ENCODE measurements at regions not wholly inside any gene's neighbourhood (a gene's known extent, or its start where the extent isn't known, plus 50 kb on each side); places are given as distances from the start of the nearest gene placed in this dataset.

DNA sequence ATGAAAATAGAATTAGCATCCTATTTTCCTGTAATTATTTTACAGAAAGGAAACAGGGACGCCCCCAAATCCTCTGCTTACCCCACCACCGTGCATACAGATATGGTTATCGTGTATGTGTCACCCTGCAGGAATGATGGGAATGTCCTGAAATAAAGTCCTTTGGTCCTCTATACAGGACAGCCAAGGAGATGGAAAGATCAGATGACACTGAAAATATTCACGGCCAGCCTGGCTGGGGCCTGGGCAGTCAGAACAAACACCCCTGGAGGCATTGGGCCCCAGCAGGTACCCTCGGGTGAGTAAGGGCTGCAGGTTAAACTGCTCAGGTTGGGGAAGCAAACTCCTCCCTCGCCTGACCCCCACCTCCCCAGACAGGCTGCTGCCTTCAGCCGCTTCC lies 368.0 kb downstream of the FOXL1 start:
- TF ChIP-seq, protein P1, sequence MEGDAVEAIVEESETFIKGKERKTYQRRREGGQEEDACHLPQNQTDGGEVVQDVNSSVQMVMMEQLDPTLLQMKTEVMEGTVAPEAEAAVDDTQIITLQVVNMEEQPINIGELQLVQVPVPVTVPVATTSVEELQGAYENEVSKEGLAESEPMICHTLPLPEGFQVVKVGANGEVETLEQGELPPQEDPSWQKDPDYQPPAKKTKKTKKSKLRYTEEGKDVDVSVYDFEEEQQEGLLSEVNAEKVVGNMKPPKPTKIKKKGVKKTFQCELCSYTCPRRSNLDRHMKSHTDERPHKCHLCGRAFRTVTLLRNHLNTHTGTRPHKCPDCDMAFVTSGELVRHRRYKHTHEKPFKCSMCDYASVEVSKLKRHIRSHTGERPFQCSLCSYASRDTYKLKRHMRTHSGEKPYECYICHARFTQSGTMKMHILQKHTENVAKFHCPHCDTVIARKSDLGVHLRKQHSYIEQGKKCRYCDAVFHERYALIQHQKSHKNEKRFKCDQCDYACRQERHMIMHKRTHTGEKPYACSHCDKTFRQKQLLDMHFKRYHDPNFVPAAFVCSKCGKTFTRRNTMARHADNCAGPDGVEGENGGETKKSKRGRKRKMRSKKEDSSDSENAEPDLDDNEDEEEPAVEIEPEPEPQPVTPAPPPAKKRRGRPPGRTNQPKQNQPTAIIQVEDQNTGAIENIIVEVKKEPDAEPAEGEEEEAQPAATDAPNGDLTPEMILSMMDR (conservative IDR thresholded peaks at IDR 0.05; ENCODE audit: low read depth, low read length): no peak
- DNase-seq (ENCODE audit: low read depth): no peak
- H3K4me3 ChIP-seq (ENCODE audit: low read depth, low read length): no peak overlapping the region

DNA sequence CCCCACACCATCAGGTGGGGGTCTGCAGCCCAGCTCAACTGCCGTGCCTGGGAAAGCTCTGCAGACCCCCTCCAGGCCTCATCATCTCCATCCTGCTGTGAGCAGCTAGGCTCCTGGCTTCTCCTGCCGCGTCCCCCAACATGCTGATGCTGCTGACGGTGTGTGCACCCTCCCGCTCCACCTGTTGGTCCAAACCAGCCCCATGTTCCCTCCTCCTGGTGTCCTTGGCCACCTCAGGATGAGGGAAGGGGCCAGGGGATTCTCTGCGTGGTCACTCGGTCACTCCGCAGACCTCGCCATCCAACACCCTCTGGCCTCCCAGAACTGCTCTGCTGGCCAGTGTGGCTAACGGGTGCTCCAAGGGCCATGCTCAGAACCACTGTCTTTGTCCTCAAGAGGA lies 368.6 kb downstream of the FOXL1 start:
- DNase-seq (ENCODE audit: low read depth): no peak
- TF ChIP-seq, protein P1 (conservative IDR thresholded peaks at IDR 0.05; ENCODE audit: low read depth, low read length): no peak
- no peak overlapping the region for H3K4me3 ChIP-seq (ENCODE audit: low read depth, low read length)

DNA sequence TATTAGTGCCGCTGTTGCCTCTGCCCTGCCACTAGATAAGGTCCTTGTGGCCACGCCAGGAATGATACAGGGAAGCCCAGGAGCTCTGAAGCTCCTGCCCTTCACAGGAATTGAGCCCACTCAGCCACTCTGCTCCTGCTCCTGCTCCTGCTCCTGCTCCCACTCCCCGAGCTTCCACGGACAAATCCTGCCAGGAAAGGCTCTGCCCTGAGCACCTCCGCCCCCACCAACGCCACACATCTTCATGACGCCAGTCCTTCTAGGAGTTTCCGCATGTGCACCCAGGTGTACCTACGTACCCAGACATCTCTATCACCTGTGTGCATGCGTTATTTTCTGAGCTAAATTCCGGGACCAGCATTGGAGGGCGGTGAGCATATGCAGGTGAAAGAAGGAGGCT lies 369.1 kb downstream of the C16orf95 start:
- DNase-seq (ENCODE audit: low read depth): no peak
- no peak overlapping the region for H3K4me3 ChIP-seq (ENCODE audit: low read depth, low read length)
- TF ChIP-seq, protein P1 (conservative IDR thresholded peaks at IDR 0.05; ENCODE audit: low read depth, low read length): no peak

DNA sequence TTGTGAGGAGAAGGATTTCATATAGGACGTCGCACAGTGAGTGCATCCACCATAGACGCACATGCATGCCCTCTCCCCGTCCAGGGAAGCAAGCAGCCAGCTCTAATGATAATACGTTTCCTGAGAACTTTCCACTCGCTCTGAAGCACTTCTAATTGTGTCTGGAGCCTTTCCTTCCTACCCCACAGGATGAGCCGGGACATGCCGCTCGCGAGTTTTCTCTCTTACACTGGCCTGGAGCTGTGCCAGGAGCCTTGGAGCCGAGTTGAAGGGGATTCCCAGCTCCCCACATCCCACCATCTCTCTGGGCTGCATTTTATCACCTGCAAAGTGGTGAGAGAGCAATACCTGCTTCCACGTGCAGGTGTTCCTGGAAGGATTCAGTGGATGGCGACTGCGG lies 368.1 kb downstream of the C16orf95 start:
- DNase-seq (ENCODE audit: low read depth): no peak
- TF ChIP-seq, protein P1 (conservative IDR thresholded peaks at IDR 0.05; ENCODE audit: low read depth, low read length): no peak
- no peak overlapping the region for H3K4me3 ChIP-seq (ENCODE audit: low read depth, low read length)

DNA sequence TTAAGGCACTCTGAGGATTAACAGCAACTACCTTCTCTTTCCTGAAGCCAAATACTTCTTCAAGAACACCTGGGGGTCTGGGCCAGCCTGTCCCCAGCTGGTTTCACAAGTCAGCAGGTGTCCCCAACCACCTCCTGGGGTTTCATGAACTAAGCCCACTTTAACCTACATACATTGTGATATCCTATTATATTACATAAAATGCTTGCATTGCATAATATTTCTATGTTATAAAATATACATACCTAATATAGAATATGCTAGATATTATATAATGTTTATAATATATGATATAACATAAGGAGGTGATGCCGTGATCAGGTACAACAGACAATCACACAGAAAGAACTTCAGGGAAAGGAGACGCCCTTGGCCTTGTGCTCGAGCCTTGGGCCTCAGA lies 367.6 kb downstream of the C16orf95 start:
- TF ChIP-seq, protein P1 (conservative IDR thresholded peaks at IDR 0.05; ENCODE audit: low read depth, low read length): no peak
- no peak overlapping the region for H3K4me3 ChIP-seq (ENCODE audit: low read depth, low read length)
- no peak for DNase-seq (ENCODE audit: low read depth)

DNA sequence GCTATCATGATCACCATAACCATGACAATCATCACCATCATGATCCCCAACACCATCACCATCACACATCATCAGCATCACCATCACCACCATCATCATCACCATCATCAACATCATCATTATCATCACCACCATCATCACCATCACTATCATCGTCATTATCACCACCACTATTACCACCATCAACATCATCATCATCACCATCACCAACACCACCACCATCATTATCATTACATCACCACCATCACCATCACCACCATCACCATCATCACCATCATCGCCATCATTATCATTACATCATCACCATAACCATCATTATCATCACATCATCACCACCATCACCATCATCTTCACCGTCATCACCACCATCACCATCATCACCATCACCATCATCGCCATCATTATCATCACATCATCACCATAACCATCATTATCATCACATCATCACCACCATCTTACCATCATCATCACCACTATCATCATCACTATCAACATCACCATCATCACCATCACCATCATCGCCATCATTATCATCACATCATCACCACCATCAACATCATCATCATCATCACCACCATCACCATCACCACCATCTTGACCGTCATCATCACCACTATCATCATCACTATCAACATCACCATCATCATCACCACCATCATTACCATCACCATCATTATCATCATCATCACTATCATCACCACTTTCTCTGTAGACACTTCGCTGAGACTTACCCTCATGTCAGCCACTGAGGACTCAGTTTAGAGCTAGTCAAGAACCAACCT lies 366.0 kb downstream of the C16orf95 start:
- DNase-seq (ENCODE audit: low read depth): no peak
- TF ChIP-seq, protein P1 (conservative IDR thresholded peaks at IDR 0.05; ENCODE audit: low read depth, low read length): no peak
- no peak overlapping the region for H3K4me3 ChIP-seq (ENCODE audit: low read depth, low read length)
